ENCODE measurements at regions not wholly inside any gene's neighbourhood (a gene's known extent, or its start where the extent isn't known, plus 50 kb on each side); places are given as distances from the start of the nearest gene placed in this dataset.

- no peak for TF ChIP-seq POLR2A (IDR thresholded peaks at IDR 0.05)
- no peak for TF ChIP-seq CTCF (IDR thresholded peaks at IDR 0.05)
- no peak overlapping the region for H3K4me3 ChIP-seq (ENCODE audit: low read depth, poor library complexity, severe bottlenecking)
- WGBS, 2 donors = 96 to 99% methylated on average over 2 of the region's 2 CpGs
- DNase-seq (ENCODE audit: low spot score in 2 of 2) = no peak
- intact Hi-C loops (cut with DNase I; ENCODE audit: low total_unique reads) = no loop called here
Observed at GRCh38 chr4:38213083-38213805, 253.0 kb downstream of the PTTG2 start.

DNA sequence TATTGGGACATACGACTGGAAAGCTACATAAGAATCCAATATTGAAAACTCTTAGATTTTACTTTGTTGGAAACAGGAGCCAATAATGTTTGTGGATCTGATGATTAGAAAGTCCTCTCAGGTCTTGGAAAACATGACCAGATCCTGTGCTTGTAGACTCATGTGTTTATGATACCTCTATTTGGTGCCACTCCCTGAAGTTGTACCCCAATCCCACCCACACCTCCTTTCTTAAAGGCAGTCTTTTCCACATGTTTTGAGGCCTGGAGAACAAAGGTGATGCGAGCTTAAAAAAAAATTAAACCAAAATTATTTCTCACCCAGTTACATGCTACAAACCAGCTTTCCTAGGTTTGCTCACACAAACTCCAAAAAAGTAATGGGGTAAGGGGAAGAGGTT is 262.7 kb downstream of the PTTG2 start:
- 58 to 69% methylated on average over 2 of the region's 2 CpGs for WGBS, 2 donors
- no peak overlapping the region for H3K4me3 ChIP-seq (ENCODE audit: low read depth, poor library complexity, severe bottlenecking)
- intact Hi-C loops (cut with DNase I; ENCODE audit: low total_unique reads) = no loop called here
- DNase-seq (ENCODE audit: low spot score in 2 of 2) = no peak
- no peak for TF ChIP-seq CTCF (IDR thresholded peaks at IDR 0.05)

DNA sequence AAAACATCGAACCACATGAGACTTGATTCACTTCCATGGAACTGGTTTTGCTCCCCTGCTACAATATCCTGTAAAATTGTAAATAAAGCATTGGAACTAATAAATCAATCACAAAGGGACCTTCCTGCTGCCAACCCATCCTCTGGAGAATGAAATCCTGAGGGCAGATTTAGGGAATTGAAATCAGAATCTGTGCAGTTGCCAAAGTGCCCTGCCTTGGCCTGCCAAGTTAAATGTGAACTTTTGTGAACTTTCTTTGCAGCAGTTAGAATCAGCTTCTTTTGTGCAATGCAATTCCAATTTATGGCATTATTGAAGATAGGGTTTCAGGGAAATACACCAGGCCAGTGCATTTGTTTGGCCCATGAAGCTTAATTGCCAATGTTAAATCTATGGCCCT is 263.1 kb downstream of the PTTG2 start:
- TF ChIP-seq CTCF (IDR thresholded peaks at IDR 0.05) (no peak), POLR2A (IDR thresholded peaks at IDR 0.05) (no peak)
- intact Hi-C loops (cut with DNase I; ENCODE audit: low total_unique reads) = no loop called here
- H3K4me3 ChIP-seq (ENCODE audit: low read depth, poor library complexity, severe bottlenecking) = no peak overlapping the region
- 0 to 3% methylated on average over 1 of the region's 1 CpG for WGBS, 2 donors
- no peak for DNase-seq (ENCODE audit: low spot score in 2 of 2)

DNA sequence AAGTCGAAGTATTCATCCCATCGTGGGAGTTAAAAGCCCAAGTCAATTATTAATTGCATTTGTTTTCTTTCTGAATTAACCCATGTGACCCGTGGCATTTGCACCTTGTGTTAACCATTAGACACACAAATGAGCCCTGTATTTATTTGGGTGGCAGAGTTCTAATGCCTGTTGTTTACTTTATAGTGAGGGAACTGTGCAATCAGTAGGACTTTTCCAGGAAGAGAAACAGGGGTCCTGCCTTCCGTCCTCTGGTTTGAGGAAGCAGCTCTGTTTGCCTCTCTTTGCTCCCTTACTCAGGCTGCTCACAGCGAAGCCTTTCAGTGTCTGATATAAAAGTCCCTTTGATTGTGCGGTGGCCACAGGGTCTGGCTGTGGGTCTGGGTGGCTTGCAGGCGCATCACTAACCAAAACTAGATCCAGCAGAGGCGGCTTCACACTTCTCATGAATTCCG is 263.6 kb downstream of the PTTG2 start:
- H3K4me3 ChIP-seq (ENCODE audit: low read depth, poor library complexity, severe bottlenecking) = no peak overlapping the region
- no peak for TF ChIP-seq CTCF (IDR thresholded peaks at IDR 0.05)
- TF ChIP-seq POLR2A (IDR thresholded peaks at IDR 0.05) = no peak
- DNase-seq (ENCODE audit: low spot score in 2 of 2) = no peak
- 44 to 52% methylated on average over 9 of the region's 9 CpGs for WGBS, 2 donors
- intact Hi-C loops (cut with DNase I; ENCODE audit: low total_unique reads) = no loop called here

GRCh38 chr4:38224850-38225249 is 264.7 kb downstream of the PTTG2 start:
- no peak for DNase-seq (ENCODE audit: low spot score in 2 of 2)
- no peak overlapping the region for H3K4me3 ChIP-seq (ENCODE audit: low read depth, poor library complexity, severe bottlenecking)
- intact Hi-C loops (cut with DNase I; ENCODE audit: low total_unique reads) = no loop called here
- no peak for TF ChIP-seq POLR2A (IDR thresholded peaks at IDR 0.05)
- TF ChIP-seq CTCF (IDR thresholded peaks at IDR 0.05) = no peak
- 89 to 93% methylated on average over 3 of the region's 3 CpGs for WGBS, 2 donors

- WGBS, 2 donors = 81% methylated on average over 2 of the region's 2 CpGs
- no peak for DNase-seq (ENCODE audit: low spot score in 2 of 2)
- intact Hi-C loops (cut with DNase I; ENCODE audit: low total_unique reads) = no loop called here
- no peak for TF ChIP-seq POLR2A (IDR thresholded peaks at IDR 0.05)
- no peak for TF ChIP-seq CTCF (IDR thresholded peaks at IDR 0.05)
- no peak overlapping the region for H3K4me3 ChIP-seq (ENCODE audit: low read depth, poor library complexity, severe bottlenecking)
Observed at GRCh38 chr4:38226170-38226569, 266.0 kb downstream of the PTTG2 start.
